OCI-LY3 (cell line): ENCODE measurements at regions not wholly inside any gene's neighbourhood (a gene's known extent, or its start where the extent isn't known, plus 50 kb on each side); places are given as distances from the start of the nearest gene placed in this dataset.

ENCODE experiments used
- H2AFZ ChIP-seq: fragments of 200-600, 300-600 bp; shearing (Covaris generic); 2 replicates; pipeline ENCODE4 v1.6.0; 2014; ENCODE audit warnings: antibody characterized with exemption, low read depth, low read length
- H3K27ac ChIP-seq: fragments of 200-600, 300-600 bp; sonication (generic); 2 replicates; pipeline ENCODE4 v1.5.1; 2014; ENCODE audit warnings: mild to moderate bottlenecking, low read length, moderate library complexity, mixed read lengths
- H3K27me3 ChIP-seq: fragments of 200-600, 300-600 bp; sonication (generic); 2 replicates; pipeline ENCODE4 v1.6.1; 2014; ENCODE audit warnings: low read depth, low read length, mixed read lengths
- H3K36me3 ChIP-seq: fragments of 200-600, 300-600 bp; sonication (generic); replicated peaks from 2 replicates; pipeline ENCODE3; 2014; ENCODE audit warnings: low read depth, low read length, mixed read lengths
- H3K4me1 ChIP-seq: fragments of 300-600, 200-600 bp; sonication (generic); 2 replicates; pipeline ENCODE4 v1.6.1; 2014; ENCODE audit warnings: low read length, mixed read lengths
- H3K4me2 ChIP-seq: fragments of 200-600, 300-600 bp; sonication (generic); 2 replicates; pipeline ENCODE4 v1.6.1; 2014; ENCODE audit warnings: low read length, mixed read lengths
- H3K4me3 ChIP-seq: fragments of 300-600, 200-600 bp; sonication (generic); 2 replicates; pipeline ENCODE4 v1.5.1; 2014; ENCODE audit warnings: antibody characterized with exemption, mild to moderate bottlenecking, low read length, moderate library complexity
- H3K79me2 ChIP-seq: fragments of 300-600, 200-600 bp; shearing (Covaris generic); 2 replicates; pipeline ENCODE4 v1.6.1; 2014; ENCODE audit warnings: mild to moderate bottlenecking, low read length, mixed read lengths
- H3K9ac ChIP-seq: fragments of 300-600, 200-600 bp; shearing (Covaris generic); 2 replicates; pipeline ENCODE4 v1.6.0; 2014; ENCODE audit warnings: mild to moderate bottlenecking, low read length, moderate library complexity
- H3K9me3 ChIP-seq: fragments of 200-600, 300-600 bp; shearing (Covaris generic); 2 replicates; pipeline ENCODE4 v1.6.1; 2014; ENCODE audit warnings: low read length, mixed read lengths; ENCODE audit not compliant: insufficient read depth
- H4K20me1 ChIP-seq: fragments of 200-600, 300-600 bp; sonication (generic); 2 replicates; pipeline ENCODE4 v1.6.1; 2016; ENCODE audit warnings: low read length, mixed read lengths; ENCODE audit not compliant: insufficient read depth
- CTCF ChIP-seq: fragments of 200-600, 300-600 bp; sonication (generic); IDR thresholded peaks from 2 replicates; pipeline ENCODE4 v1.5.1; 2014; ENCODE audit warnings: antibody characterized with exemption, low read length, low read depth
- EZH2phosphoT487 ChIP-seq: fragments of 200-600 bp; shearing (Covaris generic); IDR thresholded peaks from 2 replicates; pipeline ENCODE4 v1.6.1; 2018; ENCODE audit warnings: antibody characterized with exemption, mixed run types, low read depth

- TF ChIP-seq CTCF = no peak
- TF ChIP-seq EZH2phosphoT487 = no peak
- no peak overlapping the region for H3K27ac ChIP-seq
- H3K79me2 ChIP-seq = no peaks in the 10 kb centered on the region
- no peak overlapping the region; the same call in 1 of the 2 replicates for H2AFZ ChIP-seq
- no peaks in the 10 kb centered on the region for H3K27me3 ChIP-seq
- no peak overlapping the region for H3K4me3 ChIP-seq
- no peaks in the 10 kb centered on the region for H3K36me3 ChIP-seq
- H3K4me2 ChIP-seq = no peak overlapping the region
- H3K9me3 ChIP-seq = no peaks in the 10 kb centered on the region
- no peaks in the 10 kb centered on the region for H4K20me1 ChIP-seq
- H3K4me1 ChIP-seq = 0 out of 2 replicates have a peak, but pooled peaks cover 8% of the 10 kb centered on the region
- H3K9ac ChIP-seq = no peak overlapping the region
Measured at GRCh38 chr2:8267048-8267447, 414.8 kb upstream of the ID2 start.

- H3K36me3 ChIP-seq = no peaks in the 10 kb centered on the region
- no peak overlapping the region for H3K27ac ChIP-seq
- H3K4me2 ChIP-seq = no peak overlapping the region
Measured at GRCh38 chr2:8267721-8268120, 414.1 kb upstream of the ID2 start.

GRCh38 chr2:8268172-8268783, 413.6 kb upstream of the ID2 start:
- Histone ChIP-seq H3K27me3 (no peaks in the 10 kb centered on the region), H3K4me2 (no peak overlapping the region), H3K4me3 (no peak overlapping the region), H3K27ac (no peak overlapping the region), H3K9me3 (no peaks in the 10 kb centered on the region), H3K9ac (no peak overlapping the region), H3K36me3 (no peaks in the 10 kb centered on the region), H3K4me1 (0 out of 2 replicates have a peak, but pooled peaks cover 8% of the 10 kb centered on the region), H3K79me2 (no peaks in the 10 kb centered on the region), H4K20me1 (no peaks in the 10 kb centered on the region), H2AFZ (no peak overlapping the region)
- TF ChIP-seq CTCF (no peak), EZH2phosphoT487 (no peak)

More at GRCh38 chr2:8267721-8268120, 414.1 kb upstream of the ID2 start:
- Histone ChIP-seq H2AFZ (no peak overlapping the region), H3K79me2 (no peaks in the 10 kb centered on the region), H3K4me1 (0 out of 2 replicates have a peak, but pooled peaks cover 8% of the 10 kb centered on the region), H3K4me3 (no peak overlapping the region), H3K9me3 (no peaks in the 10 kb centered on the region), H4K20me1 (no peaks in the 10 kb centered on the region), H3K9ac (no peak overlapping the region), H3K27me3 (no peaks in the 10 kb centered on the region)
- TF ChIP-seq CTCF = no peak
- no peak for TF ChIP-seq EZH2phosphoT487

GRCh38 chr2:8270699-8271098, 411.2 kb upstream of the ID2 start:
- no peak overlapping the region for H3K4me2 ChIP-seq
- no peak overlapping the region for H3K27ac ChIP-seq
- H3K4me1 ChIP-seq = no peaks in the 10 kb centered on the region
- TF ChIP-seq EZH2phosphoT487 (no peak), CTCF (no peak)
- H2AFZ ChIP-seq = no peak overlapping the region
- H3K9ac ChIP-seq = no peak overlapping the region
- H3K4me3 ChIP-seq = no peak overlapping the region
- no peaks in the 10 kb centered on the region for H4K20me1 ChIP-seq
- no peaks in the 10 kb centered on the region for H3K27me3 ChIP-seq
- H3K36me3 ChIP-seq = no peaks in the 10 kb centered on the region
- no peaks in the 10 kb centered on the region for H3K79me2 ChIP-seq
- peaks cover 4% of the 10 kb centered on the region; the same call in 1 of the 2 replicates for H3K9me3 ChIP-seq
